ENCODE measurements at regions not wholly inside any gene's neighbourhood (a gene's known extent, or its start where the extent isn't known, plus 50 kb on each side); places are given as distances from the start of the nearest gene placed in this dataset.
"Not testable (repeated sequence)": the region's sequence is repeated elsewhere in the genome, so short reads cannot be mapped to it uniquely, and the experiment has no call there.

GRCh38 chr12:34226044-34226443 is 203.7 kb downstream of the ALG10 start:
- DNase-seq, result not testable (repeated sequence)

GRCh38 chr12:34228046-34228445 is 205.8 kb downstream of the ALG10 start:
- not testable (repeated sequence) for DNase-seq

DNA sequence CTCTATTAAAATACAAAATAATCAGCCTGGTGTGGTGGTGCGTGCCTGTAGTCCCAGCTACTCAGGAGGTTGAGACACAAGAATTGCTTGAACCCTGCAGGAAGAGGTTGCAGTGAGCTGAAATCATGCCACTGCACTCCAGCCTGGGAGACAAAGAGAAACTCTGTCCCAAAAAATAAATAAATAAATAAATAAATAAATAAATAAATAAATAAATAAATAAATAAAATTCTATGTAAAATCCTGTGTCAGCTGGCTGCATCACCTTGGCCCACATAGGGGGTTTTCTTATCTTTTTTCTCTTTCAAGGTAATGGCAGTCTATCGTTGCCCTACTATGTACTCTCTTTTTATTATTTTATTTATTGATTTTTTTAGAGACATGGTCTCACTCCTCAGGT is 206.7 kb downstream of the ALG10 start:
- not testable (repeated sequence) for DNase-seq

DNA sequence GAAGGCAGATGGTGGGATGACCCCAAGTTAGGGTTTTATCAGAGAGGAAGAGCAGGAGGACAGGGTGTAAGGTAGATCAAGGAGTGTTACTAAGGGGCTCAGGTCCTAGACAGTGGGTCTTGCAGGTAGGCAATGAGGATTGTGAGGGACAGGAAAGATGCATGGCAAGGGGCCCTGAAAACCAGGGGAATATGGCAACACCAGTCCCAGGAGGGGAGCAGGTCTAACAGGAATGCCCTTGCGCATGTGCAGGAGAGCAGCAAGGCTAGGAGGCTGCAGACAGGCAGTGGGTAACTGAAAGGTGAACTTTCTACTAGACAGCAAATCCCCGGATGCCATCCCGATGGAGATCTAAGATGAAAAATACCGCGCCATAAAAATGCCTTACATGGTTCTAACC is 211.3 kb downstream of the ALG10 start:
- no peak for DNase-seq

DNA sequence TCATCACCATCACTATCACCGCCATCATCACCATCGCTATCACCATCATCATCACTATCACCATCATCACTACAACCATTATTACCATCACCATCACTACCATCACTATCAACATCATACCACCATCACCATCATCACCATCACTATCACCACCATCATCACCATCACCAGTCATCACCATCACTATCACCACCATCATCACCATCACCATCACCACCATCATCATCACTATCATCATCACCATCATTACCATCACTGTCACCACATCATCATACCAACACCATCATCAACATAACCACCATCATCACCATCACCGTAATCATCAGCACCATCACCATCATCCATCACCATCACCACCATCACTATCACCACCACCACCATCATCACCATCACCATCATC is 213.8 kb downstream of the ALG10 start:
- DNase-seq, result no peak

GRCh38 chr12:34244608-34245007 is 222.3 kb downstream of the ALG10 start:
- no peak for DNase-seq

- DNase-seq, result no peak
Measured at GRCh38 chr12:34249271-34249670, 227.0 kb downstream of the ALG10 start.

GRCh38 chr12:34251879-34252278 is 229.6 kb downstream of the ALG10 start:
- DNase-seq, result not testable (repeated sequence)

DNA sequence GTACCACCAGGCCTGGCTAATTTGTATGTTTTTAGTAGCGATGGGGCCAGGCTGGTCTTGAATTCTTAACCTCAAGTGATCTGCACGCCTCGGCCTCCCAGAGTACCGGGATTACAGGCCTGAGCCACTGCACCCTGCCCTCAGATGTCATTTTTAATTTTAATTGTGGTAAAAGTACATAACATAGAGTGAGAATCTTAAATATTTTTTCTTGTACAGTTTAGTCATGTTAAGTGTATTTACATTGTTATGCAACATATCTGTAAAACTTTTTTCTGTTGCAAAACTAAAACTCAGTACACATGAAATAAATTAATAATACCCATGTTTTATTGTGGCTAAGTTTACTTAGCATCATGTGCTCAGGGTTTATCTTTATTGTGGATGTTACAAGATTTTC is 231.4 kb downstream of the ALG10 start:
- no peak for DNase-seq

DNA sequence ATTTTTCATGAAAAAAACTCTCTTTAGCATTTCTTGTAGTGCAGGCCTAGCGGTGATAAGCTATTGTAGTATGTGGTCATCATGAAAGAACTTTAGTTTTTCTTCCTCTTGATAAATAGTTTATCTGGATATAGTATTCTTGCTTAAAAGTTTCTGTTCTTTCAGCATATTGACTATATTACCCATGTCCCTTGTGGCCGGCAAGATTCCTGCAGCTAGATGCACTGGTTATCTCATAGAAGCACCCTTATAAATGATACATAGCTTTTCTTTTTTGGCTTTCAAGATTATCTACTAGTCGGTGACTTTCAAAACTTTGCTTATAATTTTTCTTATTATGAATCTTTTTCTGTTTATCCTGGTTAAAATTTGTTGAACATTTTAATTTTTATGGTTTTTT is 234.8 kb downstream of the ALG10 start:
- DNase-seq, result no peak

DNA sequence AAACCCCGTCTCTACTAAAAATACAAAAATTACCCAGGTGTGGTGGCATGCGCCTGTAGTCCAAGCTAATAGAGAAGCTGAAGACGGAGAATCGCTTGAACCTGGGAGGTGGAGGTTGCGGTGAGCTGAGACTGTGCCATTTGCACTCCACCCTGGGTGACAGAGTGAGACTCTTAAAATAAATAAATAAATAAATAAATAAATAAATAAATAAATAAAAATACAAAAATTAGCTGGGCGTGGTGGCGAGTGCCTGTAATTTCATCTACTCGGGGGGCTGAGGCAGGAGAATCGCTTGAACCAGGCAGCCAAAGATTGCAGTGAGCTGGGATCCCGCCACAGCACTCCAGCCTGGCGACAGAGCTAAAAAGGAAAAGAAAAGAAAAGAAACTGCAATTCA is 239.8 kb downstream of the ALG10 start:
- DNase-seq, result not testable (repeated sequence)

DNA sequence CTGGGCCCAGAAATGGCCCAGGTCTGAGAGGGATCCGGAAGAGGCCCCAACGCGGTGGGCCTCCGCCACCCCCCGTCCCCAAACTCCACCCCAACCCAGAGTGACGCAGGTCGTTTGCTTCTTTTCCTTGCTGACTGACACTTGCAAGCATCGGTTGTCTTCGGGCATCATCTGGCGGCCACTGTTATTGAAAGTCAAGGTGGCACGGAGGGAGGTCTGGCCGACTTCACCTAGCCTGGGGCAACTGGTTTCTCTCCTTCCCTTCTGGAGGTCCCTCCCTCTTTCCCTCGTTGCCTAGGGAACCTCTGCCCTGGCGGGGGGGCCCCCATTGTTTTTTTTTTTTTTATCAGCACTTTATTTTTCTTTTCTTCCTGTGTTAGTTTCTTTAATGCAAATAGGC is 241.8 kb downstream of the ALG10 start:
- no peak for DNase-seq

DNA sequence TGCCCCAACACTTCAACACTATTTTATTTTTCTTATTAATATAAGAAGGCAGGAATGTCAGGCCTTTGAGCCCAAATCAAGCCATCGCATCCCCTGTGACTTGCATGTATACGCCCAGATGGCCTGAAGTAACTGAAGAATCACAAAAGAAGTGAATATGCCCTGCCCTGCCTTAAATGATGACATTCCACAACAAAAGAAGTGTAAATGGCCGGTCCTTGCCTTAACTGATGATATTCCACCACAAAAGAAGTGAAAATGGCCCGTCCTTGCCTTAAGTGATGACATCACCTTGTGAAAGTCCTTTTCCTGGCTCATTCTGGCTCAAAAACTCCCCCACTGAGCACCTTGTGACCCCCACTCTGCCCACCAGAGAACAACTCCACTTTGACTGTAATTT is 251.4 kb downstream of the ALG10 start:
- not testable (repeated sequence) for DNase-seq

- no peak for DNase-seq
Measured at GRCh38 chr12:34275129-34275528, 252.8 kb downstream of the ALG10 start.

GRCh38 chr12:34286483-34286882 is 264.2 kb downstream of the ALG10 start:
- no peak for DNase-seq

- DNase-seq, result no peak
Measured at GRCh38 chr12:34286934-34287333, 264.6 kb downstream of the ALG10 start.

- DNase-seq, result no peak
Measured at GRCh38 chr12:34287437-34287836, 265.1 kb downstream of the ALG10 start.

DNA sequence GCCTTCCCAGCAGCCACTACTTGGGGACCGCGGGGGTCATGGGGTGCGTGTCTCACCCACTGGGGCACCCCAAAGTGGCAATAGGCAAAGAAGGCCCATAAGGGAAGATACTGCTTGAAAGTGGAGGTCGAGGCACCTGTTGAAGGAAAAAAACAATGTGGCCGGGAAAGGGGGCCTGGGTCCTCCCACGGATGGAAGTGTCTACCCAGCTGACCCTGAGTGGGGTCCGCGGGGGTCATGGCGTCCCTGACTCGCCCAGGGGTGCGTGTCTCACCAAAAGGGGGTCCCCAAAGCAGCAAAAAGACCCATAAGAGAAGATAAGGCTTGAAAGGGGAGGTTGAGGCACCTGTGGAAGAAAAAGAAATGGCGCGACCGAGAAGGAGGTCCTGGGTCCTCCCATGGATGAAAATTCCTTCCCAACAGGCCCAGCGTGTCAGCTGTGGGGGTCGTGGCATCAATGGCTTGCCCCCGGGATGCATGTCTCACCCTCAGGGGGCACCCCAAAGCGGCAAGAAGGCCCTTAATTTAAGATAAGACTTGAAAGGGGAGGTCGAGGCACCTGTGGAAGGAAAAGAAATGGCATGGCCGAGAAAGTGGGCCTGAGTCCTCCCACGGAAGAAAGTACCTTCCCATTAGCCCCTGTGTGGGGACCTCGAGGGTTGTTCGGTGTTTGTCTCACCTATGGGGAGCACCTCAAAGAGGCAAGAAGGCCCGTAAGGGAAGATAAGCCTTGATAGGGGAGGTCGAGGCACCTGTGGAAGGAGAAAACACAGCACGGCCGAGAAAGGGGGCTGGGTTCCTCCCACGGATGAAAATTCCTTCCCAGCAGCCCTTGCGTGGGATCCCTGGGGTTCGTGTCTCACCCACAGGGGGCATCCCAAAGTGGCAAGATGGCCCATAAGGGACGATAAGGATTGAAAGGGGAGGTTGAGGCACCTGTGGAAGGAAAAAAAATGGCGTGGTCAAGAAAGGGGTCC is 266.0 kb downstream of the ALG10 start:
- DNase-seq, result no peak

DNA sequence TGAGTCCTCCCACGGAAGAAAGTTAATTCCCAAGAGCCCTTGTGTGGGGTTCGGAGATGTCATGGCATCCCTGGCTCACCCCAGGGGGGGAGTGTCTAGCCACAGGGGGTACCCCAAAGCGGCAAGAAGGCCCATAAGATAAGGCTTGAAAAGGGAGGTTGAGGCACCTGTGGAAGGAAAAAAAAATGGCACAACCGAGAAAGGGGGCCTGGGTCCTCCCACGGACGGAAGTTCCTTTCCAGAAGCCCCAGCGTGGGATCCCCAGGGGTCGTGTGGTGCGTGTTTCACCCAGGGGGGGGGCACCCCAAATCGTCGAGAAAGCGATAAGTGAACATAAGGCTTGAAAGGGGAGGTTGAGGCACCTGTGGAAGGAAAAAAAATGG is 266.7 kb downstream of the ALG10 start:
- DNase-seq, result no peak

GRCh38 chr12:34289431-34290380 is 267.4 kb downstream of the ALG10 start:
- no peak for DNase-seq

- no peak for DNase-seq
Measured at GRCh38 chr12:34290381-34290995, 268.2 kb downstream of the ALG10 start.

GRCh38 chr12:34291001-34291400 is 268.7 kb downstream of the ALG10 start:
- DNase-seq, result no peak

DNA sequence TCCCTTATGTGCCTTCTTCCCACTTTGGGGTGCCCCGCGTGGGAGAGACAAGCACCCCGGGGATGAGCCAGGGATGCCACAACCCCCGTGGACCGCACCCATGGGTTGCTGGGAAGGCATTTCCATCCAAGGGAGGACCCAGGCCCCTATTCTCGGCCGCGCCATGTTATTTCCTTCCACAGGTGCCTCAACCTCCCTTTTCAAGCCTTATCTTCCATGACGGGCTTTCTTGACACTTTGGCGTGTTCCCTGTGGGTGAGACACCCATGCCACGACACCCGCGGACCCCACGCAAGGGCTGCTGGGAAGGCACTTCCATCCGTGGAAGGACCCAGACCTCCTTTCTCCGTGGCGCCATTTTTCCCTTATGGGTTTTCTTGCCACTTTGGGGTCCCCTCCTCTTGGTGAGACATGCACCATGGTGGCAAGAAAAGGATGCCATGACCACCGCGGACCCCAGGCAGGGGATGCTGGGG is 269.2 kb downstream of the ALG10 start:
- DNase-seq, result no peak
